Left lung (tissue), 4 donors: ENCODE measurements at regions not wholly inside any gene's neighbourhood (a gene's known extent, or its start where the extent isn't known, plus 50 kb on each side); places are given as distances from the start of the nearest gene placed in this dataset.

Source experiments
- ATAC-seq: fragments of 200-7000 bp; cut with Tn5 transposase; one replicate; pipeline ENCODE4 v1.9.1; 2020; ENCODE audit warnings: moderate library complexity
- DNase-seq, 4 donors: peaks; one replicate each; pipeline ENCODE4 v3.0.0-alpha.2; 2013 to 2020
- H3K27ac ChIP-seq, 2 donors: fragments of 200-600 bp; sonication (generic) in 1 of 2; one replicate each; pipeline versions ENCODE4 v1.5.0 to v1.8.0; 2020 to 2021
- H3K27me3 ChIP-seq, 2 donors: fragments of 200-600 bp; sonication (generic) in 1 of 2; one replicate each; pipeline versions ENCODE4 v1.5.0 to v1.8.0; 2020 to 2021
- H3K36me3 ChIP-seq, 2 donors: fragments of 200-600 bp; sonication (generic) in 1 of 2; one replicate each; pipeline versions ENCODE4 v1.5.0 to v1.8.0; 2020 to 2021
- H3K4me1 ChIP-seq, 2 donors: fragments of 200-600 bp; one replicate each; pipeline ENCODE4 v1.8.0; 2021
- H3K4me3 ChIP-seq, 2 donors: fragments of 200-600 bp; sonication (generic) in 1 of 2; one replicate each; pipeline versions ENCODE4 v1.5.0 to v1.8.0; 2020 to 2021; ENCODE audit warnings: mild to moderate bottlenecking in 1 of 2
- H3K9me3 ChIP-seq, 2 donors: fragments of 200-600 bp; sonication (generic) in 1 of 2; one replicate each; pipeline versions ENCODE4 v1.5.0 to v1.8.0; 2020 to 2021
- intact Hi-C, 2 donors: fragments of 100-400 bp; cut with DNase I; formaldehyde crosslinking; loops; one replicate each; pipeline versions ENCODE4 v1.11.2 to v1.14.2; 2022
- TF ChIP-seq, protein P1 (sequence below), 2 donors: fragments of 200-600 bp; sonication (generic) in 1 of 2; IDR thresholded peaks; one replicate each; pipeline versions ENCODE4 v1.5.0 to v1.8.0; 2021; ENCODE audit warnings: antibody characterized with exemption in 2 of 2
- donor health status: DM: no; HTN: yes; CAD: no.
- donor health status: DM: no; HTN: no; CAD: no.

GRCh38 chr6:90941885-90942284 lies 355.0 kb upstream of the MAP3K7 start:
- Histone ChIP-seq H3K4me3 (no peak overlapping the region), H3K4me1 (no peaks in the 10 kb centered on the region), H3K27me3 (no peaks in the 10 kb centered on the region), H3K36me3 (no peaks in the 10 kb centered on the region), H3K27ac (no peak overlapping the region), H3K9me3 (no peaks in the 10 kb centered on the region)
- ATAC-seq (no peak), DNase-seq (no peak)
- TF ChIP-seq, protein P1, sequence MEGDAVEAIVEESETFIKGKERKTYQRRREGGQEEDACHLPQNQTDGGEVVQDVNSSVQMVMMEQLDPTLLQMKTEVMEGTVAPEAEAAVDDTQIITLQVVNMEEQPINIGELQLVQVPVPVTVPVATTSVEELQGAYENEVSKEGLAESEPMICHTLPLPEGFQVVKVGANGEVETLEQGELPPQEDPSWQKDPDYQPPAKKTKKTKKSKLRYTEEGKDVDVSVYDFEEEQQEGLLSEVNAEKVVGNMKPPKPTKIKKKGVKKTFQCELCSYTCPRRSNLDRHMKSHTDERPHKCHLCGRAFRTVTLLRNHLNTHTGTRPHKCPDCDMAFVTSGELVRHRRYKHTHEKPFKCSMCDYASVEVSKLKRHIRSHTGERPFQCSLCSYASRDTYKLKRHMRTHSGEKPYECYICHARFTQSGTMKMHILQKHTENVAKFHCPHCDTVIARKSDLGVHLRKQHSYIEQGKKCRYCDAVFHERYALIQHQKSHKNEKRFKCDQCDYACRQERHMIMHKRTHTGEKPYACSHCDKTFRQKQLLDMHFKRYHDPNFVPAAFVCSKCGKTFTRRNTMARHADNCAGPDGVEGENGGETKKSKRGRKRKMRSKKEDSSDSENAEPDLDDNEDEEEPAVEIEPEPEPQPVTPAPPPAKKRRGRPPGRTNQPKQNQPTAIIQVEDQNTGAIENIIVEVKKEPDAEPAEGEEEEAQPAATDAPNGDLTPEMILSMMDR (IDR thresholded peaks at IDR 0.05) = no peak
- intact Hi-C loops = no loop called here

GRCh38 chr6:90940812-90941481 lies 354.1 kb upstream of the MAP3K7 start:
- no peaks in the 10 kb centered on the region for H3K36me3 ChIP-seq
- no peaks in the 10 kb centered on the region for H3K27me3 ChIP-seq
- intact Hi-C loops = no loop called here
- ATAC-seq = peak; percentile 92
- no peaks in the 10 kb centered on the region for H3K4me1 ChIP-seq
- no peaks in the 10 kb centered on the region for H3K9me3 ChIP-seq
- peak in 2 of 4 donors; percentile 16 to 36 for DNase-seq
- TF ChIP-seq, protein P1 (IDR thresholded peaks at IDR 0.05) = peak in 1 of 2 donors; percentile 47
- no peak overlapping the region for H3K4me3 ChIP-seq
- H3K27ac ChIP-seq = no peak overlapping the region

- no peaks in the 10 kb centered on the region for H3K9me3 ChIP-seq
- no peak overlapping the region for H3K27ac ChIP-seq
- intact Hi-C loops = no loop called here
- H3K27me3 ChIP-seq = no peaks in the 10 kb centered on the region
- ATAC-seq (no peak), DNase-seq (no peak)
- TF ChIP-seq, protein P1 (IDR thresholded peaks at IDR 0.05) = no peak
- H3K4me3 ChIP-seq = no peak overlapping the region
- no peaks in the 10 kb centered on the region for H3K4me1 ChIP-seq
- H3K36me3 ChIP-seq = no peaks in the 10 kb centered on the region
Observed at GRCh38 chr6:90939906-90940305, 353.0 kb upstream of the MAP3K7 start.

GRCh38 chr6:90938122-90938521 lies 351.2 kb upstream of the MAP3K7 start:
- Histone ChIP-seq H3K4me1 (no peaks in the 10 kb centered on the region), H3K27me3 (no peaks in the 10 kb centered on the region), H3K9me3 (no peaks in the 10 kb centered on the region), H3K4me3 (no peak overlapping the region), H3K36me3 (no peaks in the 10 kb centered on the region), H3K27ac (no peak overlapping the region)
- TF ChIP-seq, protein P1 (IDR thresholded peaks at IDR 0.05) = no peak
- no peak for ATAC-seq
- no peak for DNase-seq
- intact Hi-C loops = no loop called here

DNA sequence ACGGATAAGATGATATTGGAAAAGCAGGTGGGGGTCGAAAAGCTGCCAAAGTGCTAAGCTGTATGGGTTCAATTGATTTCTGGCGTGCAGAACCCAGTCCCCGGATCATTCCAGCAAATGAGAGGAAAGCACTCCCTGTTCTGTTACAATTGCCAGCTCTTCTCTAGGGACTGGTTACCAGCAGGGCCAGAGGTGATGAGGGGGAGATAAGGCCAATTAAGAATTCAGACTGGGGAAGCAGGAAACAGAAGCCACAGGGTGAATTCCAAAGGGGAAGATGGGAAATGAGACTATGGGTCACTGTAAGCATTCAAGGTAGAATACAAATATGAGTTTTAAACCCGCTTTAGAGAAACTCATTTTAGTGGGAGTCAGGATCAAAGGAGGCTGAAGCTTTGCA lies 349.4 kb upstream of the MAP3K7 start:
- ATAC-seq (no peak), DNase-seq (no peak)
- H3K27me3 ChIP-seq = no peaks in the 10 kb centered on the region
- no peak overlapping the region for H3K4me3 ChIP-seq
- no peaks in the 10 kb centered on the region for H3K4me1 ChIP-seq
- no peaks in the 10 kb centered on the region for H3K36me3 ChIP-seq
- H3K27ac ChIP-seq = no peak overlapping the region
- no peaks in the 10 kb centered on the region for H3K9me3 ChIP-seq
- intact Hi-C loops = no loop called here
- TF ChIP-seq, protein P1 (IDR thresholded peaks at IDR 0.05) = no peak
